ENCODE measurements at regions not wholly inside any gene's neighbourhood (a gene's known extent, or its start where the extent isn't known, plus 50 kb on each side); places are given as distances from the start of the nearest gene placed in this dataset.

- Histone ChIP-seq H3K4me1 (ENCODE audit: insufficient read depth, poor library complexity, severe bottlenecking) (peaks cover 21% of the 10 kb centered on the region), H3K9me3 (ENCODE audit: severe bottlenecking) (no peaks in the 10 kb centered on the region), H3K4me3 (ENCODE audit: severe bottlenecking) (no peak overlapping the region), H3K27me3 (ENCODE audit: insufficient read depth, poor library complexity, severe bottlenecking) (no peaks in the 10 kb centered on the region), H3K36me3 (ENCODE audit: low read depth) (no peaks in the 10 kb centered on the region), H3K27ac (ENCODE audit: poor library complexity, severe bottlenecking) (peak overlapping the region; percentile 75)
- TF ChIP-seq CTCF (IDR thresholded peaks at IDR 0.05; ENCODE audit: poor library complexity, severe bottlenecking): no peak
- ATAC-seq (ENCODE audit: low read depth) (peak; percentile 84), DNase-seq (ENCODE audit: low spot score) (no peak)
Measured at GRCh38 chr6:14876778-14877613, 368.9 kb upstream of the JARID2 start.

GRCh38 chr6:14877758-14878157, 368.1 kb upstream of the JARID2 start:
- no peaks in the 10 kb centered on the region for H3K9me3 ChIP-seq (ENCODE audit: severe bottlenecking)
- H3K27ac ChIP-seq (ENCODE audit: poor library complexity, severe bottlenecking): peak overlapping the region; percentile 75
- ATAC-seq (ENCODE audit: low read depth) (no peak), DNase-seq (ENCODE audit: low spot score) (no peak)
- H3K36me3 ChIP-seq (ENCODE audit: low read depth): no peaks in the 10 kb centered on the region
- H3K27me3 ChIP-seq (ENCODE audit: insufficient read depth, poor library complexity, severe bottlenecking): no peaks in the 10 kb centered on the region
- peaks cover 29% of the 10 kb centered on the region for H3K4me1 ChIP-seq (ENCODE audit: insufficient read depth, poor library complexity, severe bottlenecking)
- no peak overlapping the region for H3K4me3 ChIP-seq (ENCODE audit: severe bottlenecking)
- TF ChIP-seq CTCF (IDR thresholded peaks at IDR 0.05; ENCODE audit: poor library complexity, severe bottlenecking): no peak

- Histone ChIP-seq H3K36me3 (ENCODE audit: low read depth) (no peaks in the 10 kb centered on the region), H3K4me1 (ENCODE audit: insufficient read depth, poor library complexity, severe bottlenecking) (peaks cover 34% of the 10 kb centered on the region), H3K27me3 (ENCODE audit: insufficient read depth, poor library complexity, severe bottlenecking) (no peaks in the 10 kb centered on the region), H3K27ac (ENCODE audit: poor library complexity, severe bottlenecking) (no peak overlapping the region), H3K9me3 (ENCODE audit: severe bottlenecking) (no peaks in the 10 kb centered on the region), H3K4me3 (ENCODE audit: severe bottlenecking) (no peak overlapping the region)
- no peak for TF ChIP-seq CTCF (IDR thresholded peaks at IDR 0.05; ENCODE audit: poor library complexity, severe bottlenecking)
- no peak for DNase-seq (ENCODE audit: low spot score)
- ATAC-seq (ENCODE audit: low read depth): no peak
Measured at GRCh38 chr6:14880052-14880451, 365.8 kb upstream of the JARID2 start.

- Histone ChIP-seq H3K27ac (ENCODE audit: poor library complexity, severe bottlenecking) (peak overlapping the region; percentile 28), H3K4me1 (ENCODE audit: insufficient read depth, poor library complexity, severe bottlenecking) (peaks cover 34% of the 10 kb centered on the region), H3K27me3 (ENCODE audit: insufficient read depth, poor library complexity, severe bottlenecking) (no peaks in the 10 kb centered on the region), H3K4me3 (ENCODE audit: severe bottlenecking) (no peak overlapping the region), H3K9me3 (ENCODE audit: severe bottlenecking) (no peaks in the 10 kb centered on the region), H3K36me3 (ENCODE audit: low read depth) (no peaks in the 10 kb centered on the region)
- DNase-seq (ENCODE audit: low spot score): no peak
- ATAC-seq (ENCODE audit: low read depth): no peak
- no peak for TF ChIP-seq CTCF (IDR thresholded peaks at IDR 0.05; ENCODE audit: poor library complexity, severe bottlenecking)
Measured at GRCh38 chr6:14880677-14881076, 365.2 kb upstream of the JARID2 start.

- Histone ChIP-seq H3K4me3 (ENCODE audit: severe bottlenecking) (no peak overlapping the region), H3K36me3 (ENCODE audit: low read depth) (no peaks in the 10 kb centered on the region), H3K27ac (ENCODE audit: poor library complexity, severe bottlenecking) (peak overlapping the region; percentile 28), H3K27me3 (ENCODE audit: insufficient read depth, poor library complexity, severe bottlenecking) (no peaks in the 10 kb centered on the region), H3K9me3 (ENCODE audit: severe bottlenecking) (no peaks in the 10 kb centered on the region), H3K4me1 (ENCODE audit: insufficient read depth, poor library complexity, severe bottlenecking) (peaks cover 34% of the 10 kb centered on the region)
- TF ChIP-seq CTCF (IDR thresholded peaks at IDR 0.05; ENCODE audit: poor library complexity, severe bottlenecking): no peak
- ATAC-seq (ENCODE audit: low read depth) (peak; percentile 80), DNase-seq (ENCODE audit: low spot score) (no peak)
Measured at GRCh38 chr6:14881398-14881797, 364.5 kb upstream of the JARID2 start.
